ENCODE measurements at regions not wholly inside any gene's neighbourhood (a gene's known extent, or its start where the extent isn't known, plus 50 kb on each side); places are given as distances from the start of the nearest gene placed in this dataset.
"Not testable (repeated sequence)": the region's sequence is repeated elsewhere in the genome, so short reads cannot be mapped to it uniquely, and the experiment has no call there.

- DNase-seq (ENCODE audit: low read depth, low spot score): no peak
Observed at GRCh38 chr6:78583079-78583478, 284.3 kb upstream of the IRAK1BP1 start.

GRCh38 chr6:78589436-78589835 is 277.9 kb upstream of the IRAK1BP1 start:
- DNase-seq (ENCODE audit: low read depth, low spot score): no peak

- DNase-seq (ENCODE audit: low read depth, low spot score): no peak
Observed at GRCh38 chr6:78593898-78594667, 273.3 kb upstream of the IRAK1BP1 start.

GRCh38 chr6:78594668-78595066 is 272.7 kb upstream of the IRAK1BP1 start:
- DNase-seq (ENCODE audit: low read depth, low spot score): no peak

- no peak for DNase-seq (ENCODE audit: low read depth, low spot score)
Observed at GRCh38 chr6:78597966-78598365, 269.4 kb upstream of the IRAK1BP1 start.

- no peak for DNase-seq (ENCODE audit: low read depth, low spot score)
Observed at GRCh38 chr6:78598966-78599365, 268.4 kb upstream of the IRAK1BP1 start.

- no peak for DNase-seq (ENCODE audit: low read depth, low spot score)
Observed at GRCh38 chr6:78599526-78599925, 267.8 kb upstream of the IRAK1BP1 start.

- no peak for DNase-seq (ENCODE audit: low read depth, low spot score)
Observed at GRCh38 chr6:78605909-78606446, 261.4 kb upstream of the IRAK1BP1 start.

GRCh38 chr6:78607189-78607588 is 260.2 kb upstream of the IRAK1BP1 start:
- DNase-seq (ENCODE audit: low read depth, low spot score): no peak

- no peak for DNase-seq (ENCODE audit: low read depth, low spot score)
Observed at GRCh38 chr6:78611102-78611620, 256.2 kb upstream of the IRAK1BP1 start.

GRCh38 chr6:78611886-78612480 is 255.4 kb upstream of the IRAK1BP1 start:
- DNase-seq (ENCODE audit: low read depth, low spot score): no peak

GRCh38 chr6:78614961-78615360 is 252.4 kb upstream of the IRAK1BP1 start:
- no peak for DNase-seq (ENCODE audit: low read depth, low spot score)

GRCh38 chr6:78615430-78615904 is 251.9 kb upstream of the IRAK1BP1 start:
- no peak for DNase-seq (ENCODE audit: low read depth, low spot score)

- DNase-seq (ENCODE audit: low read depth, low spot score): no peak
Observed at GRCh38 chr6:78618970-78619369, 248.4 kb upstream of the IRAK1BP1 start.

- no peak for DNase-seq (ENCODE audit: low read depth, low spot score)
Observed at GRCh38 chr6:78623554-78623953, 243.8 kb upstream of the IRAK1BP1 start.

- DNase-seq (ENCODE audit: low read depth, low spot score): no peak
Observed at GRCh38 chr6:78629154-78629721, 238.1 kb upstream of the IRAK1BP1 start.

GRCh38 chr6:78629836-78630235 is 237.5 kb upstream of the IRAK1BP1 start:
- no peak for DNase-seq (ENCODE audit: low read depth, low spot score)

- DNase-seq (ENCODE audit: low read depth, low spot score): no peak
Observed at GRCh38 chr6:78631976-78632375, 235.4 kb upstream of the IRAK1BP1 start.

- DNase-seq (ENCODE audit: low read depth, low spot score): no peak
Observed at GRCh38 chr6:78639111-78640110, 227.9 kb upstream of the IRAK1BP1 start.

GRCh38 chr6:78643976-78644375 is 223.4 kb upstream of the IRAK1BP1 start:
- DNase-seq (ENCODE audit: low read depth, low spot score): not testable (repeated sequence)
